Bronchial epithelial cell (primary cell): ENCODE measurements at regions not wholly inside any gene's neighbourhood (a gene's known extent, or its start where the extent isn't known, plus 50 kb on each side); places are given as distances from the start of the nearest gene placed in this dataset.

ENCODE experiments used
- DNase-seq: peaks from one replicate; pipeline ENCODE4 v3.0.0-alpha.2; 2010; ENCODE audit warnings: low read depth
- FAIRE-seq: peaks from 2 replicates; lab custom pipeline; 2011; peaks lifted over from hg19 to GRCh38; lab: Jason Lieb, UNC
- H3K27me3 ChIP-seq: 2 replicates; pipeline ENCODE4 v1.5.1; 2011; ENCODE audit warnings: low read length; ENCODE audit not compliant: control insufficient read depth, insufficient read depth
- H3K36me3 ChIP-seq: 2 replicates; pipeline ENCODE4 v1.5.1; 2011; ENCODE audit warnings: low read length; ENCODE audit not compliant: control insufficient read depth, insufficient read depth
- H3K4me3 ChIP-seq: 2 replicates; pipeline ENCODE4 v1.5.1; 2011; ENCODE audit warnings: mild to moderate bottlenecking, low read depth, low read length, control low read depth
- TF ChIP-seq, protein P1 (sequence below): IDR thresholded peaks from 2 replicates; pipeline ENCODE4 v1.5.1; 2011; ENCODE audit warnings: mild to moderate bottlenecking, moderate library complexity, low read length, control low read depth, inconsistent platforms; ENCODE audit not compliant: insufficient read depth, severe bottlenecking

DNA sequence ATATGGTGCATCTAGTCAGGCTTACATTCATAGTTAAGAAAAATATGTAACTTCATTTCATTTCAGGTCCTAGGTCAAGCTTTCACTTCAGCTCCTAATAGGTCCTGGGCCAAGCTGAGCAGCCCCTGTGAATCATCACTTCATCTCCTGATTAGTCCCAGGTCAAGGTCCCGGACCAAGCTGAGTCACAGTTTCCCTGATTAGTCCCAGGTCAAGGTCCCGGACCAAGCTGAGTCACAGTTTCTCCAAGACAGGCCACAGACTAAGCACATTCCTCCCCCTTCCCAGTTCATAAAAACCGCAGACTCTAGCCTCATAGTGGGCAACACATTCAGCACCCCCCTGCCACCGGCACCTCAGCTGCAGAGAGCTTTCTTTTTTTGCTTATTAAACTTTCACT lies 1331.8 kb downstream of the PCDH19 start:
- H3K27me3 ChIP-seq: no peaks in the 10 kb centered on the region
- no peak overlapping the region for H3K4me3 ChIP-seq
- no peaks in the 10 kb centered on the region for H3K36me3 ChIP-seq
- TF ChIP-seq, protein P1, sequence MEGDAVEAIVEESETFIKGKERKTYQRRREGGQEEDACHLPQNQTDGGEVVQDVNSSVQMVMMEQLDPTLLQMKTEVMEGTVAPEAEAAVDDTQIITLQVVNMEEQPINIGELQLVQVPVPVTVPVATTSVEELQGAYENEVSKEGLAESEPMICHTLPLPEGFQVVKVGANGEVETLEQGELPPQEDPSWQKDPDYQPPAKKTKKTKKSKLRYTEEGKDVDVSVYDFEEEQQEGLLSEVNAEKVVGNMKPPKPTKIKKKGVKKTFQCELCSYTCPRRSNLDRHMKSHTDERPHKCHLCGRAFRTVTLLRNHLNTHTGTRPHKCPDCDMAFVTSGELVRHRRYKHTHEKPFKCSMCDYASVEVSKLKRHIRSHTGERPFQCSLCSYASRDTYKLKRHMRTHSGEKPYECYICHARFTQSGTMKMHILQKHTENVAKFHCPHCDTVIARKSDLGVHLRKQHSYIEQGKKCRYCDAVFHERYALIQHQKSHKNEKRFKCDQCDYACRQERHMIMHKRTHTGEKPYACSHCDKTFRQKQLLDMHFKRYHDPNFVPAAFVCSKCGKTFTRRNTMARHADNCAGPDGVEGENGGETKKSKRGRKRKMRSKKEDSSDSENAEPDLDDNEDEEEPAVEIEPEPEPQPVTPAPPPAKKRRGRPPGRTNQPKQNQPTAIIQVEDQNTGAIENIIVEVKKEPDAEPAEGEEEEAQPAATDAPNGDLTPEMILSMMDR: no peak
- DNase-seq (no peak), FAIRE-seq (no peak)

DNA sequence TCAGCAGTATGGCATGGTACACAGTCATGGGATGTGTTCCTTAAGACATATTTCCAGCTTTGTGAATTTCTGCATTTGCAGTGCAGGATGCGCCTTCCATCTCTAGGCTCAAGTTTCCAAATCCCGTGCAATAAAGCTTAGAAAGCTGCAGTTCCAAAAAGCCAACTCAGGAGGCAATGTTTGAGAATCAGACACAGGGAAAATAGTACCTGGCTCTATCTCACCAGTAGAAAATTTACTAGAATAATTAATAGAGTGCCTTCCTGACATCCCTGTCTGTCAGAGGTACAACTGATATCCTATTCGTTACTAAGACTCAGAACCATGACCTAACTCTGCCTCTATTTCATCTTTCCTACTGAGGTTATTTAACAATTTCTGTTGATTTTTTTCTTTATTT lies 1333.0 kb downstream of the PCDH19 start:
- DNase-seq (no peak), FAIRE-seq (no peak)
- TF ChIP-seq, protein P1: no peak
- no peak overlapping the region for H3K4me3 ChIP-seq
- H3K27me3 ChIP-seq: no peaks in the 10 kb centered on the region
- no peaks in the 10 kb centered on the region for H3K36me3 ChIP-seq

DNA sequence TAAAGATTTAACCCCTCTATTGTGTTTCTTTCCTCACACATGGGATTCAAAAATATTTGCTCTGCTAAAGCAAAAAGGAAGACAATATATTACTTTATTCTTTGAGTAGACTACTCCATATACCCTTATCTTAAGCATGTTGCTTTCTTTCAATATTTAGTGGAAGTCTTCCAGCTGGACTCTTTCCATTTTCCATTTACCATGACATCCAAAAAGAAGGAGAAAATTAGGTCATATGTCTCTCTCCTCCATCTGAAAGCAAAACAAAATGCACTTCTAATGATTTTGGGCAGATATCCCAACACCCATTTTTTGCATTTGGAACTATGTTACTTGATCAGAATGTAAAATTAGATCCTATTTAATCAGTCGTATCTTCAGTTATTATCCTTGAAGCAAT lies 1336.5 kb downstream of the PCDH19 start:
- FAIRE-seq (no peak), DNase-seq (no peak)
- Histone ChIP-seq H3K36me3 (no peaks in the 10 kb centered on the region), H3K27me3 (no peaks in the 10 kb centered on the region), H3K4me3 (no peak overlapping the region)
- TF ChIP-seq, protein P1: no peak

DNA sequence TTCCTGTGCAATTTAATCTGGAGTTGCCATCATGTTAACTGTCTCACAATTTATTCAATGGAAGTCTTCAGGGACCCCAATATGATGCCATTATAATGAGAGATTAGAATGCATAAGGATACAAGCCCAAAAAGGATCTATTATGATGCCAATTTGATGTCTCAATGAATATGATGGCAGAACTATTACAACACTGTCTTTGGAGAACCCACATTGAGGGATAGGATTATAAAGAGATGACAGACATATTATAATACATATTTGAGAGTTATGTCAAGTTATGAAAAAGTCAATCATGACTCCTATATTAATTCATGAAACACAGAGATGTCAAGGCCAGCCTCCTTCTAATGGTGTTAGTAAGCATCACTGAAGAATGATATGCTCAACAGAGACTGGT lies 1358.4 kb downstream of the PCDH19 start:
- Histone ChIP-seq H3K4me3 (no peak overlapping the region), H3K36me3 (no peaks in the 10 kb centered on the region), H3K27me3 (no peaks in the 10 kb centered on the region)
- DNase-seq (no peak), FAIRE-seq (no peak)
- TF ChIP-seq, protein P1: no peak

DNA sequence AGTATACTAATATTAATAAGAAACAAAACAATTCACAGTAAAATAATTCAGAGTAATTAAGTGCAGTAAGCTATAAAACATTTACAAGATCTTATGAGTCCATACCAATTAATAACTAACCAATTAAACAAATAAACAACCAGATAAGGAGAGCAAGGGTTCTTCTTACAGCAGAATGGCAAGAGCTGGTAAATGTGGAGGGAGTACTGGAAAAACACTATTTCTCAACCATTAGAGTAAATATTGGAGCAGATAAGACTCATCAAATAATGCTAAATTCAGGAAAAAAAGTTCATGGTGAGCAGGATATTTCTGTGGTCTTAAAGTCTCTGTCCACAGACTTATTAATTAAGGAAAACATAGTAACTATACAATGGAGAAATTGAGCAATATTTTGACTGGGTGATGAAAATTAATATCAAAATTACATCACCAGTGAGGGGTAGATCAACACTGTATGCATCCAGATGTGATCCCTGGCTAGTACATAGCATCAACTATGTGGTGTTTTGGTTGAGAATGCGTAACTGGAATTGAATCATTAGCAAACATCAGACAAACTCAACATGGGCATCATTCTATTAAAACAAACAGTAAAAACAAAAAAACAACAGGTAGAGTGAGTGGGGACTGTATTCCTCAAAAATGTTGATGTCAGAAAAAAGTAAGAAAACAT lies 1376.7 kb downstream of the PCDH19 start:
- TF ChIP-seq, protein P1: no peak
- no peaks in the 10 kb centered on the region for H3K36me3 ChIP-seq
- no peak for FAIRE-seq
- DNase-seq: no peak
- no peaks in the 10 kb centered on the region for H3K27me3 ChIP-seq
- no peak overlapping the region for H3K4me3 ChIP-seq

DNA sequence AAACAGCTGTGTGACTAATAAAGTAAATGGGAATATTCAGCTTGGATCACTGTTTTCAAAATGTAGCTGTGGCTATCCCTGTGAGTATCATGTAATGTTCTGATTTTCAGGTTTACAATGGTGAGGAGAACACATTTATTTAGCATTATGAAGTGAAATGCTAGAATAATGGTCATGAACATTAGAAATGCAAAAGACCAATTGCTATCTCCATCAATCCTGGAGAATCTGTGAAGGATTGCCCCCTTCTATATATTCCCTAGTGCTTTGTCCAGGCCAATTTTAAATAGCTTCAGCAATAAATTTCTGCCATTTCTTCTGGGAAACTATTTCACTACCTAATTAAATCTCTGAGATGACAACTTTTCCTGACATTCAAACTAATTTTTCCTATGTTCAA lies 1399.1 kb downstream of the PCDH19 start:
- H3K36me3 ChIP-seq: no peaks in the 10 kb centered on the region
- no peak overlapping the region for H3K4me3 ChIP-seq
- no peak for DNase-seq
- H3K27me3 ChIP-seq: no peaks in the 10 kb centered on the region
- TF ChIP-seq, protein P1: no peak
- FAIRE-seq: no peak
